ENCODE measurements at regions not wholly inside any gene's neighbourhood (a gene's known extent, or its start where the extent isn't known, plus 50 kb on each side); places are given as distances from the start of the nearest gene placed in this dataset.
A peak's percentile ranks its signal among the peaks of the same experiment; 100 is the strongest.

DNA sequence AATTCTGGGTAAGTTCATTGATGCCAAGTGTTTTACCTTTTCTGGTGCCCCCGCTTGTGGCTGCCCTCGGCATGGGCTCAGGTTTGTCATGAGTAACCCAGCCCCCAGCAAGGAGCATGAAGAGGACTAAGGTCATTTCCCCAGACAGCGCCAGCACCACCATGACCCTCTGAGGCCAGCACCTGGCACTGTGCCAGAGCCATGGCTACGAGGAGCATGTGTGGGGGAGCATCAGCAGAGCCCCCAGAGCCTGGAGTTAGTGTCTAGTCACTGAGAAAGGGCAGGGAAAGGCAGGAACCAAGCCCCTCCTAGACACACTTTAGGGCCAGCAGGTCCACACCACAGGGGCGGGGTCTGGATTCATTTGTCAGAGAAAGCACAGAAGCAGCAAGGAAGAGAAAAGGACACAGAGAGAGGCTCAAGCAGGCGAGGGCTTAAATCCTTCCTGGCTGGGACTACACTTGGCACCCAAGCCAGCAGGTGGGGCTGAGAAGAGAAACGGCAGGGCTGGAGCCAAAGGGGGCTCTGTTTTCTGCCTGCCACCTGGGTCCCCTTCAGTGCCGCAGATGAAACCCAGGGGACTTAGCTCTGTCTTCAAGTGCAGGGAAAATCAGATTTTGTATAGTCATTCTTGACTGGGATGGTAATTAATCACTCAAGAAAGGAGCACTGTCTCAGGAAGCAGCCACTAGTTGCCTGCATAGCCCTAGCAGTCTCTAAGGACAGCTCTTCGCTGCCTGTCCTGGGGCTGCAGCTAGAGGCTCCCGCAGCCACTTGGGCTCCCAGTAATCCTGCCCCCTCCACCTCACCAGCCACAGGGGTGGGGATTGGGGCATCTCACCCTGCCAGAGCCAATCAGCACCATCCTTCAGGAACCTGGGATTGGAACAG is 79.6 kb upstream of the ZC3H12A start:
- peak overlapping the region; percentile 17; the same call in 1 of the 2 replicates for H3K27ac ChIP-seq (ENCODE audit: low read depth, low read length)
- peaks cover 5 to 14% of the 10 kb centered on the region in 2 experiments; a peak in 3 of 4 replicates for H3K4me1 ChIP-seq (ENCODE audit: control insufficient read depth in 1 of 2, insufficient read depth in 2 of 2, low read length in 2 of 2)
- BruUV-seq (replicated peaks), result no TSS peak
- H3K4me3 ChIP-seq (replicated peaks in 1 of 2; ENCODE audit: low read depth in 1 of 2, low read length in 2 of 2), result peak overlapping the region; percentile 12 to 19; a peak in 3 of 4 replicates
- ChIA-PET CTCF (interaction anchor here (1.4 kb wide), 1 partner anchor 40 kb away, joined by 7 read pairs; no protein-coding TSS in a partner anchor), RAD21 (ENCODE audit: low non-redundant PET in 1 of 2, low total read pairs in 2 of 2, uncharacterized antibody in 2 of 2, unreplicated experiment in 2 of 2) (interaction anchor here in 1 of 2 experiments (0.8 kb wide), 1 partner anchor 39 kb away, joined by 6 read pairs; no protein-coding TSS in a partner anchor), POLR2A (no interaction called here)
- no peaks in the 10 kb centered on the region for H3K9me3 ChIP-seq (ENCODE audit: control insufficient read depth in 1 of 2, insufficient read depth in 1 of 2, low read depth in 1 of 2, low read length in 2 of 2)
- H3K79me2 ChIP-seq (ENCODE audit: insufficient read depth, low read length), result no peaks in the 10 kb centered on the region
- TF ChIP-seq, protein P1, sequence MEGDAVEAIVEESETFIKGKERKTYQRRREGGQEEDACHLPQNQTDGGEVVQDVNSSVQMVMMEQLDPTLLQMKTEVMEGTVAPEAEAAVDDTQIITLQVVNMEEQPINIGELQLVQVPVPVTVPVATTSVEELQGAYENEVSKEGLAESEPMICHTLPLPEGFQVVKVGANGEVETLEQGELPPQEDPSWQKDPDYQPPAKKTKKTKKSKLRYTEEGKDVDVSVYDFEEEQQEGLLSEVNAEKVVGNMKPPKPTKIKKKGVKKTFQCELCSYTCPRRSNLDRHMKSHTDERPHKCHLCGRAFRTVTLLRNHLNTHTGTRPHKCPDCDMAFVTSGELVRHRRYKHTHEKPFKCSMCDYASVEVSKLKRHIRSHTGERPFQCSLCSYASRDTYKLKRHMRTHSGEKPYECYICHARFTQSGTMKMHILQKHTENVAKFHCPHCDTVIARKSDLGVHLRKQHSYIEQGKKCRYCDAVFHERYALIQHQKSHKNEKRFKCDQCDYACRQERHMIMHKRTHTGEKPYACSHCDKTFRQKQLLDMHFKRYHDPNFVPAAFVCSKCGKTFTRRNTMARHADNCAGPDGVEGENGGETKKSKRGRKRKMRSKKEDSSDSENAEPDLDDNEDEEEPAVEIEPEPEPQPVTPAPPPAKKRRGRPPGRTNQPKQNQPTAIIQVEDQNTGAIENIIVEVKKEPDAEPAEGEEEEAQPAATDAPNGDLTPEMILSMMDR (IDR thresholded peaks at IDR 0.05 in 2 of 3, conservative IDR thresholded peaks at IDR 0.05 in 1 of 3; ENCODE audit: borderline replicate concordance in 1 of 3, insufficient read depth in 1 of 3, low read depth in 2 of 3, low read length in 2 of 3), result peak in 2 of 3 experiments; percentile 25 to 31; a peak in 4 of 6 replicates
- TF ChIP-seq EZH2phosphoT487 (IDR thresholded peaks at IDR 0.05; ENCODE audit: borderline replicate concordance), result no peak
- H3K36me3 ChIP-seq (ENCODE audit: control insufficient read depth in 1 of 2, insufficient read depth in 2 of 2, low read length in 2 of 2), result no peaks in the 10 kb centered on the region
- intact Hi-C loops (cut with micrococcal nuclease), result no loop called here
- peaks cover 16% of the 10 kb centered on the region for H3K27me3 ChIP-seq (ENCODE audit: insufficient read depth, low read length)
- no peaks in the 10 kb centered on the region for H3K9me2 ChIP-seq (ENCODE audit: insufficient read depth)
- H4K20me1 ChIP-seq (ENCODE audit: insufficient read depth), result no peaks in the 10 kb centered on the region
- DNase-seq (ENCODE audit: low read depth, low spot score), result peak; percentile 60
- H3K9ac ChIP-seq (ENCODE audit: low read length), result no peak overlapping the region
- H3K4me2 ChIP-seq (ENCODE audit: low read length), result peak overlapping the region; percentile 66
- peak overlapping the region; percentile 57 for H2AFZ ChIP-seq (ENCODE audit: low read depth, low read length, poor library complexity, severe bottlenecking)
- ATAC-seq, result peak; percentile 98

DNA sequence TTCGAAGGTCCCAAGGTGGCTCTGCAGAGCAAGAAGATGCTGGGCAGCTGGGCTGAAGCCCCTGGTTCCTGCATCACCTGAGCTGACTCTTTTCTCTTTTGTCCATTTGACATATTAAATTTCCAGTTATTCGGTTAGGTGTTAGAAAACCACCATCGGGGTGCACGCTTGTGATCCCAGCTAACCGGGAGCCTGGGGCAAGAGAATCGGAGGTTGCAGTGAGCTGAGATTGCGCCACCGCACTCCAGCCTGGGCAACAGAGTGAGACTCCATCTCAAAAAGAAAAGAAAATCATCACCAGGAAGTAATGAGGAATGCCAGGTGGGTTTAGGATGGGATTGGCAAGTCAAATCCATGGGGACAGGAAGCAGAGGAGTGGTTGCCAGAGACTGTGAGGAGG is 76.3 kb upstream of the ZC3H12A start:
- H3K9ac ChIP-seq (ENCODE audit: low read length), result no peak overlapping the region
- ATAC-seq (no peak), DNase-seq (ENCODE audit: low read depth, low spot score) (no peak)
- no TSS peak for BruUV-seq (replicated peaks)
- no peak for TF ChIP-seq JUND (IDR thresholded peaks at IDR 0.05)
- TF ChIP-seq, protein P2, sequence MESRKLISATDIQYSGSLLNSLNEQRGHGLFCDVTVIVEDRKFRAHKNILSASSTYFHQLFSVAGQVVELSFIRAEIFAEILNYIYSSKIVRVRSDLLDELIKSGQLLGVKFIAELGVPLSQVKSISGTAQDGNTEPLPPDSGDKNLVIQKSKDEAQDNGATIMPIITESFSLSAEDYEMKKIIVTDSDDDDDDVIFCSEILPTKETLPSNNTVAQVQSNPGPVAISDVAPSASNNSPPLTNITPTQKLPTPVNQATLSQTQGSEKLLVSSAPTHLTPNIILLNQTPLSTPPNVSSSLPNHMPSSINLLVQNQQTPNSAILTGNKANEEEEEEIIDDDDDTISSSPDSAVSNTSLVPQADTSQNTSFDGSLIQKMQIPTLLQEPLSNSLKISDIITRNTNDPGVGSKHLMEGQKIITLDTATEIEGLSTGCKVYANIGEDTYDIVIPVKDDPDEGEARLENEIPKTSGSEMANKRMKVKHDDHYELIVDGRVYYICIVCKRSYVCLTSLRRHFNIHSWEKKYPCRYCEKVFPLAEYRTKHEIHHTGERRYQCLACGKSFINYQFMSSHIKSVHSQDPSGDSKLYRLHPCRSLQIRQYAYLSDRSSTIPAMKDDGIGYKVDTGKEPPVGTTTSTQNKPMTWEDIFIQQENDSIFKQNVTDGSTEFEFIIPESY (IDR thresholded peaks at IDR 0.05; ENCODE audit: extremely low read depth, insufficient replicate concordance, low read length), result no peak
- no peak for TF ChIP-seq POLR2A (IDR thresholded peaks at IDR 0.05; ENCODE audit: borderline replicate concordance, extremely low read depth, insufficient read depth, insufficient read length)
- TF ChIP-seq ELF1 (IDR thresholded peaks at IDR 0.05; ENCODE audit: borderline replicate concordance, low read depth), result no peak
- RAD21 ChIA-PET (ENCODE audit: low non-redundant PET in 1 of 2, low total read pairs in 2 of 2, uncharacterized antibody in 2 of 2, unreplicated experiment in 2 of 2), result no interaction called here
- H3K4me2 ChIP-seq (ENCODE audit: low read length), result no peak overlapping the region
- no peaks in the 10 kb centered on the region for H3K36me3 ChIP-seq (ENCODE audit: control insufficient read depth in 1 of 2, insufficient read depth in 2 of 2, low read length in 2 of 2)
- POLR2A ChIA-PET, result no interaction called here
- no peaks in the 10 kb centered on the region for H4K20me1 ChIP-seq (ENCODE audit: insufficient read depth)
- no peaks in the 10 kb centered on the region for H3K9me2 ChIP-seq (ENCODE audit: insufficient read depth)
- CTCF ChIA-PET, result no interaction called here
- no peak overlapping the region for H2AFZ ChIP-seq (ENCODE audit: low read depth, low read length, poor library complexity, severe bottlenecking)
- no peaks in the 10 kb centered on the region for H3K9me3 ChIP-seq (ENCODE audit: control insufficient read depth in 1 of 2, insufficient read depth in 1 of 2, low read depth in 1 of 2, low read length in 2 of 2)
- H3K27me3 ChIP-seq (ENCODE audit: insufficient read depth, low read length), result peaks cover 29% of the 10 kb centered on the region
- no peaks in the 10 kb centered on the region for H3K79me2 ChIP-seq (ENCODE audit: insufficient read depth, low read length)
- intact Hi-C loops (cut with micrococcal nuclease), result no loop called here
- no peak overlapping the region for H3K4me3 ChIP-seq (replicated peaks in 1 of 2; ENCODE audit: low read depth in 1 of 2, low read length in 2 of 2)
- peaks cover 5 to 14% of the 10 kb centered on the region in 2 experiments; a peak in 3 of 4 replicates for H3K4me1 ChIP-seq (ENCODE audit: control insufficient read depth in 1 of 2, insufficient read depth in 2 of 2, low read length in 2 of 2)
- no peak overlapping the region for H3K27ac ChIP-seq (ENCODE audit: low read depth, low read length)

Data from HCT116 (cell line).